Kidney tubule cell (primary cell): ENCODE measurements at regions not wholly inside any gene's neighbourhood (a gene's known extent, or its start where the extent isn't known, plus 50 kb on each side); places are given as distances from the start of the nearest gene placed in this dataset.

ENCODE experiments used
- DNase-seq: peaks from one replicate; pipeline ENCODE4 v3.0.0-alpha.2; 2018; ENCODE audit warnings: low spot score

DNA sequence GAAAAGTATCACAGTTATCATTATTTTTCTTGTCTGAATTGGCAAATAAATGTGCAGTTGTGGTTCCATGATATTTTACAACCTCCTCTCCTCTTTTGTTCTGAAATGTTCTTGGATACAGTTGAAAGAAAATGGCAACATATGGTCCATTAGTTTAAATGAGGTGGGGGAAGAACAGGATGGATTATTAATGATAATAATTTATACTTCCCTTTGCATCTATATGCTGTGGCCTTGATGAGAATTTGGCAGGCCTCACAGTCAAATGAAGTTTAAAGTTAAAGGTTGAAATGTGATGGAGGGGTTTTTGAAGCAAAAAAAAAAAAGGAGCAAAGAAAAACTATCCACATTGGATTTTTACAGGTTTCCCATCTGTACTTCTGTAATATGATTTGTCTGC lies 946.3 kb upstream of the INTU start:
- DNase-seq: no peak

DNA sequence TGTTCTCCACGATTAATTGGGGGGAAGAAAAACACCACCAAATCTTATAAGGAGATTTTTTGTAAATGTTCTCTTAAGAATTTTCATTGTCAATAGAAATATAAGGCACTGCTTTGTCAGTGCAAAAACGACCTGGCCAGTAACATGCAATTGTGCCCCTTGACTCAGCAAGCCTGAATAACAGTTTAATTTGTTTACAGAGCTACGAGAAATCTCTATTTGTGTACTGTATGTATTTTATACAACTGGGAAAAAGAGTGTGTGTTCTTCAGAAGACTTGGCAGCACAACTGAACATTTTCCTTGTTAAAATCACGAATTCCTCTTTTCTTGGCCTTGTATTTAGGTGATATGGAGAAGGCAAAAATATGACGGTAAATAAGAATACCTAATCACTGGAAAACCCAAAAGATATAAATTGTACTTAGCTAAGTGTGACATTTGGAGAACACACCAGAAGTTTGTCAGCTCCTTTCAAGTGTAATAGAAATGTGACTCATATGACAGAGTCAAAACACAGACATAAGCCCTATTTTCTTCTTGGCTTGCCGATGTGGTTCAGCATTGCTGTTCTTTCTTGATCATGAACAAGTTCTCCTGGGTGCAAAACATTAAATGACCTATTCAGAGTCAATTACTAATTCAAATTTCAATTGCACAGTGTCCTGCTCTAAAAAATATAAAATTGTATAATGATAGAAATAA lies 945.0 kb upstream of the INTU start:
- DNase-seq: no peak

DNA sequence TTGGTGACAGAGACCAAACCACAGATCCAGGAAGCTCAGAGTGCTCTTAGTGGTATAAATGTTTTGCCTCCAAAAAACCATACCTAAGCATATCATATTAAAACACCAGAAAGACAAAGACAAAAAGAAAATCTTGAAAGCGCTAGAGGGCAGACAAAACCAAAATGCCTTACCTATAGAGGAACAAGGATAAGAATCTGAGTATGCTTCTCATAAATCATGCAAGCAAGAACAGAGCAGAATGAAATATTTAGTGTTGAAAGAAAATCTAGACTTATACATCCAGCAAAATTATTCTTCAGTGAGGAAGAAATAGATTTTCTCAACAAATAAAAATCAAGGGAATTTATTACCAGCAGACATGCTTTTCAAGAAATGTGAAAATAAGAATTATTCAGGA lies 941.0 kb upstream of the INTU start:
- no peak for DNase-seq

DNA sequence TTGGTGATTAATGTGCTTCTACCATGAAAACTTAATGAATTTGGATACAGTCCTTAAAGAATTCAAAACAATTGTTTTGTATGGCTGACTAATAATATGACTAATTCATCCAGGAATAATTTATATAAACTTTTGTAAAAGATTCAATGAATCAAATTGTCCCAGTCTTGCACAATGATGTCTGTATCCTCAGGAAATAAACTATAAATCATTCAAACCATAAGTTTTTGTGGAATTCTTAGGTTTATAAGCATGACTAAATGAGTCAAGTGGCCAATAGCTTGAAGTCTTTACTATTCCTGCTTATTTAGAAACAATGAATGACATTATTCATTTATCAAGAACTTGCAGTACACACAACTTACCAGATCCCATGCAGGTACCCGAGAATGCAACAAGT lies 935.0 kb upstream of the INTU start:
- DNase-seq: no peak

DNA sequence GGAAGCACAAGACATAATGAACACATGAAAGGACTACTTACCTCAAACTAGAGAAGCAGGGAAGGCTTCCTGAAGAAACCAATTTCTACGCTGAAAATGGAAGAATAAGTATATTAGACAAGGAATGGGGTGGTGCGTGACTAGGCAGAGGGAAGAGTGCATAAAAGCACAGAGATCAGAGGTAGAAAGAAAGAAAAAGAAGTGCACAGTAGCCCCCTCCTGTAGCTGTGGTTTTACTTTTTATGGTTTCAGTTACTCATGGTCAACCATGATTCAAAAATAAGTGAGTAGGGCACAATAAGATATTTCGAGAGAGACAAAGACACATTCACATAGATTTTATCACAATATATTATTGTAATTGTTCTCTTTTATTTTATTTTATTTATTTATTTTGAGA lies 934.5 kb upstream of the INTU start:
- DNase-seq: no peak

DNA sequence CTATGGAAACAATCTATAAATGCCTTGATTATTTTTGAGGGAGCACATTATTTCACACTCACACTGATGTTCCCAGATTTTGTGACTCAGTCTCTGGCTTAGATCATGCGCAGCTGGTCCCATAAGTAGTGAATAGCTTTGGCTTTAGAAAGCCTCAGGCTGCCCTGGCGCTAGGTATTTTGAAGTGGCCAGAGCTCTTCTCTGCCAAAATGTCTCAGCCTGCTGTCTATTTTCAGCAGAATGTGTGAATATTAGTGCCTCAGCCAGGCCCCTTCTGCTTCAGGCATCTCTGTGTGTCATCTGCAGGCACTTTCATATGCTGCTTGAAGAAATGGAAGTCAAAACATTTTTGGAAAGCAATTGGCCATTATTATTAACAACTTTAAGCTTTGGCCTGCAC lies 931.0 kb upstream of the INTU start:
- DNase-seq: no peak

DNA sequence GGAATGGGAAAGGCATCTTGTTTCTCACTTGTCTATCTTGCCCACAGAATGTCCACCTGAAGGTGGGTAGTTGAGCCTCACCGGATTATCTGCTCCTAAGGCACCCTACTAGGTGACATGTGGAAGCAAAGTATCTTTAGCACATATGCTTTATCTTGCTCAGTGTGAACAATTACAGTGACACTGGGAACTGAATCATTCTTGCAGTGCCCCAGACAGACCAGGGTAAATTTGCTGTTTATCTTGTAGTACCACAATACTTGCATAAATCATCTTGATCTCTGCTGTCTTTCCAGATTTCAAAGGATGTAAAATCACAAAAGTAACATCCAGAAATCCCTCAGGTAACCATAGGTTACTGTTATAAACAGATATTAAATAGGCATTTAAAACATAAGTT lies 930.0 kb upstream of the INTU start:
- no peak for DNase-seq

DNA sequence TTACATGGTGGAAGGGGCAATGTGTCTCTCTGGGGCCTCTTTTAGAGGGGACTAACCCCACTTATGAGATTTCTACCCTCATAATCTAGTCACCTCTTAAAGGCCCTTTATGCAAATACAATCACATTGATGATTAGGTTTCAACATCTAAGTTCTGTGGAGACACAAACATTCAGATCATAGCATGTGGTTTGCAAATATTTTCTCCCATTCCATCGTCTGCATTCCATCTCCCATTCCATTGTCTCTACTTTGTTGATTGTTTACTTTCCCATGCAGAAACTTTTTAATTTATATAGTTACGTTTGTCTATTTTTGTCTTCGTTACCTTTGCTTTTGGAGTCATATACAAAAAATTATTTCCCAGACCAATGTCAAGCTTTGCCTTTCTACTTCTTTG lies 927.5 kb upstream of the INTU start:
- DNase-seq: no peak

DNA sequence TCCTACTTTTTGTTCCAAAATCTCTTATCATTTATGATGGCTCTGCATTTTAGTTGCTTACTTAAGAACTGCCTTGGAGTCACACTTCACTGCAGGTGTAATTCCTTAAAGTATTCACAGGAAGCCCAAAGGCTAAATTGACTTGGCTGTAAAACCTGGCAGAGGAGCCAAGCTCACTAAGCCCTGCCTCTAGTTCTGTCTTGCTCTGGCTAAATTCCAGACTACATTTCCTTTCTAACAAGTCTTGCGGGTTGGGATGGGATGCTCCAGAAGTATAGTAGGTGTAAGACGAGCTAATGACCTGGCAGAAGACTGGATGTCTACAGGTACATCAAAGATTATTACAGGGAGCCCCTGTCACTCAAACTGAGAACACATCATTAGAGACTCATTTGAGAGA lies 924.0 kb upstream of the INTU start:
- no peak for DNase-seq

DNA sequence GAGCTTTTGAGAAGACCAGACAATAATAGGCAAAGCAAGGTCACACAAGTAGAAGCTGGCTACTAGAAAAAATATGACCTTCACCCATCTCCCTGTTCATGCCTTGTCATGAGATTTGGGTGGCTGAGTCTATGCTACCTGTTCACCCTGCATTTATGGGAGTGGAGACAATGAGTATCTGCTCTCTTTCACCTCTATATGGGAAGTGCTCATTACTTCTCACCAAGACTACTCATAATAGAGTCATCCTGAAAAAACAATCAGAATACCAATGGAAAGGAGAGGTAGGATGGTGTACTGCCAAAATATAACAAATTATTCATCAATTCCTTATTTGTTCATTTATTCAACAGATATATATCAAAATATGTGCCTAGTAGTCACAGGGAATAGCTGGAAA lies 921.8 kb upstream of the INTU start:
- DNase-seq: no peak

DNA sequence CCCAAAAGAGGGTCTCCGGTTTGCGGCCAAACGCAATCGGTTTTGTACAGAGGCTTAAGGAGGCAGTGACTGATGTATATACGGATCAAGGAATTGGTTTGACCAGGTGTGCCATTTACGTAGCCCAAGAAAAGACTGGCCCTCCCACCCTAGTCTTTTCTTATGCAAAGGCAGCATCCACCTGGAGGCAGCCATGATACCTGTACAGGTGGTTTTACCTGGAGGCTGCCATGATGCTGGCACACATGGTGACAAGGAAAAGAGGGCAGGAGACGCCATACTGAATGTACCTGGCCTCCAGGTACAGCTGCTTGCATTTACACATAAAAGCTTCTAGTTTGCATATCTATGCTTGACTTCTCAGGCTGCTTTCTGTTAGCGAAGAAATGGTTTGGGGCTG lies 917.7 kb upstream of the INTU start:
- DNase-seq: no peak

DNA sequence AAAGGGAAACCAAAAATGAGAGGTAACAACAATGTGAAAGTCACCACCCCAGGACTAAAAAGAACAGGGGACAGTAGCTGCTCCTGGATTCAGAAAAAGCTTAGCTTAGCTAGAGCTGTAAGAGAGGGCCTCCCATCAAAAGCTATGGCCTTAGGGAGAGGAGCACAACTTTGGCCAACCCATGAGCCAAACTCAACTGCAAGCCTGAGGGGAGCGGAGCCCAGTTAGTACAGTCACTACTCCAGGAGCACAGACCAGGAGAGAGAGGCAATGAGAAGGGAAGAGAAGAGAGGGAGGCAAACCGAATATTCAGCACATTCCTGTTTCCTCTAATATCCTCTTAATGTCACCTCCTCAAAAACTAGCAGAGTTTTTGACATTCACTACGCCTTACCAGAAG lies 917.1 kb upstream of the INTU start:
- no peak for DNase-seq

DNA sequence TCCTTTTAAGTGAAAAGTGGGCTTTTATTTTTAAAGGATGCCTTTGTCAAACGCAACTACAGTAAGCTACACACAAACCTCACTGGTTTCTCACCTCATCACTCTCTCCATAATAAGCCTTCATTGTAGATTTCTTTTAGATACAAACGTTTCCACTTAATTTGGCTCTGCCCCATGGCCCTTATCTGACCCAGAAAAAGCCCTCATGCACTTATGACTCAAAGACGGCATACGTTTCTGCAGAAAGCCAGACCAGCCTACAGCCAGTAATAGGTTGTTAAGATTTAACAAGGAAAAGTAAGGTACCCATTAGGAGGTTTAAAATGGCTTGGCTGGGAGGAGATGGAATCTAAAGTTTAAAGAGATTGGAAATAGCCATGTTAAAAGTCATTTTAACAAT lies 914.6 kb upstream of the INTU start:
- DNase-seq: no peak

DNA sequence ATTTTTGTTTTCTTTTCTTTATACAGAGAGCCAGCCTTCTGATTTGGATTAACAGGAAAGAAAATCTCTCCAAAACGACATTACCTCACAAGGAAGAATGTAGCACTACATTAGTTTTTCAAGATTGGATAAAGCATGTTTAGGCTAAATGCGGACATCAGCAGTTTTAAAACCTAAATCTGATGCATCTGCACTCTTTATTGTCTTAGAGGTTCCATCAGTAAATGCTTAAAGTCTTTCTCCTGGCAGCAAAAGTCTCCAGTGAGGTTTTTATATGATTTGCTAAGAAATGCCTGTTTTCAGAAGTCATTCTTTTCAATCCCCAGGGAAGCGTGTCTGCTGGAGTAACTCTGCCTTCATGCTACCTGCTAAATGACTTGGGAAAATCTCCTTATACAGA lies 912.9 kb upstream of the INTU start:
- DNase-seq: no peak

DNA sequence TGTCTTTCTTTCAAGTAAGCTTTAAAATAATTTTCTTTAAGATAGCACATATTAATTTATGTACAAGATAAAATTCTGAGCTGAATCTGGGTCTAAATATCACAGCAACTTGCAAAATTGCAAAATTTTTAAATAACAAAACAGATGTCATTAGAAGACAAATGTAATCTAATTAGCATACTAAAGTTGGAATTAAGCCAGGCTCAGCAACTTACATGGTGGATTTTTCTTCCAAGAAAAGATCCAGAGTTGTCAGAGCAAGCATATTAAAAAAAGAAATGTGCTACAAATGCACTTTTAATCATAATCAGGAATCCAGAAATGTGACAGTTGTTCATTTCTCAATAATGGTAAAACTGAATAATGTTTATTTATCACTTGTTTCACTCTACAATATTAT lies 906.9 kb upstream of the INTU start:
- DNase-seq: no peak

DNA sequence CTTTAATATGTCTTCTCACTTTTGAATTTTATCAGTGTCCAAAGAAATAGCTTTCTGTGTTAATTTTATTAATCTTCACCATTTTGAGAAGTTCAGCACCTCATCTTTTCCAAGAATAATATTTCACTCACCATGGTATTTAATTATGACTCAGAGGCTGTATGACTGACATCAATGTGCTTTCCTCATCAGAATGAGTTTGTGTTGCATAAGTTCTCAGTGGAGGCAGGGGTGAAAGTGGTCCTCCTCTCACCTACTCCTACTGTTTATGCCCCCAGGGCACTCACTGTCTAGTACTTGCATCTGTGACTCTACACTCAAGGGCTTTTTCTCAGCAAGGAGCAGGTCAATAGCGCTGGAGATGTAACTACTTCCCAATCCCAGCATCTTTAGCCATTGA lies 905.3 kb upstream of the INTU start:
- DNase-seq: no peak

DNA sequence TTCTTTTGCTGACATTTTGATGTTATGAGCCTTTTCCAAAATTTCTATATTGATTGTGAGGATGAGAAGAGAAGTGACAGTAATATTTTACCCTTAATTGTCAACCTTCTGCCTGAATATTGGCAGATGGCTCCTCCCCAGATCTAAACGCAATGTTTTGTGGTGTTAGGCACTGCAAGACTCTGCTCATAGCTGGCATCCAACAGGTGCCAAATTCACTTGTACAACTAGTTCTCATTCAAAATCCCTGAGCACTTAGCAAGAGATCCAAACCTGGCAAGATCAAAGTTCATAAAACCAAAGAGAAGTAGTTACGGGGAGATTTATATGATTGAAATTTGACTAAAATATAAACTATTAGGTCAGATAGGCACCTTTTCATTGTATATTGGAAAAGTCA lies 901.7 kb upstream of the INTU start:
- DNase-seq: no peak

DNA sequence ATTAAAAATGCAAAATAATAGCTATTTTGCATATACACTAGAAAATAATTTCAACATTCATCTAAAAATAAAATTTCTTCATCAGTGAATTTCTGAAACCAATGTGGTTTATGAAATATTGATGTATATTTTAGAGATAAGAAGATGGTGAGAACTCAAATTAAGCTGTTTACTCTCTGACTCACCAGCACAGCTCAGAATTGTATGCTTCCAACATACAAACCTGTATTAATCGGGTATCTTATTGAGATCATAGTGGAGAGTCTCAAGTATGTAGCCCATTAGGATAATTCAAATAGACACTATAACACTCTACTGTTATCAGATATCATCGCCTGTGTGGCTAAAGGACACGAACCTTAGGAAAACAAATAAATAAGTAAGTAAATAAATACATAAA lies 899.5 kb upstream of the INTU start:
- no peak for DNase-seq

DNA sequence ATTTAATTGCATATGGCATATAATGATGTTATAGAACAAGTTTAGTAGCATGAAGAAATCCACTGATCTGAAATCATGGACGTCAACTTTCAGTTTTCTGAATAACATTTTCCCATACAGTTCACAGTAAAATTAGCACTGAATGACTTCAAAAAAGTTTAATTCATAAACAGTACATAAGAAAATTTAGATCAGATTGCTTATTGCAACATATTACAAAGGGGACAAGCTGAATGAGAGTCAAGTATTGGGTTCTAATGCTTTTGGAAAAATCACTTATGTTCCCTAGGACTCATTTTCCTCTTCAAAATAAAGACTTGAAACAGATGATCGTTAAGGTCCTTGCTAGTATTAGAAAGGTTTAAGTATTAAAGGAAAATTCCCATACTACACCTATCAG lies 898.3 kb upstream of the INTU start:
- DNase-seq: no peak

DNA sequence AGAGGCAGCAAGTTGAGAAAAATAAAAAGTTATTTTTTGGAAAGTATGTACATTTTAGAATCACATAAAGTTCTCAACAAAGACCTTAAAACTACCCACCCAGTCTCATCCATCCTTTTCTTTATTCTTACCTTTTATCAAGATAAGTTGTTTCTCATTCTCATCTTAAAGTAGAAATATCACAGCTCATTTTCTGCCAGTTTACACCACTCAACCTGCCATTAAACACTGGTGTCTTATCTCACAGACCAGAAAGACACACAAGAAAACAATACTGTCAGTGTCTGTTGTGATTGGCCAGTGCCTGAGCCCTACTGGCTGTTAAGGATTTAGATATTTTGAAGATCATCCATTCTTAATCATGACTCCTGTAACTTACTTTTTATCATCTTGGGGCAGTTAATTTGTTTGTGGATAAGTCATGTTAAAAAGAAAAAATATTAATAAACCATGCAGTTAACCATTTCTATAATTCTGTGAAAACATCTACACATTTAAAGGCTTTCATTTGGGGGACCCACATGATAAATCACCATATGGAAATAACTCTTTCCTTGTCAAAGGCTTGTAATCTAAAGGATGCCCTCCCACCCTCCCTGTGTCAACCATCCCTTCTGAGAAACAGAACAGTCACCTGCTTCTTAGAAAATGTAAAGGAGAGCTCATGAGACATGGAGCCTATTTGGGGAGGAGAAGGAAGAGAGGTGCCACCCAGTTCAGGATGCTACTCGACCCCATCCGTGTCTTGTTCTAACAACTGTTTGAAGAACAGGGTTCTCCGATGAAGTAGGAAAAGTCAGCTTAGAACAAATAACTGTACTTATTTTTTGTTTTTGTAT lies 897.2 kb upstream of the INTU start:
- DNase-seq: no peak

DNA sequence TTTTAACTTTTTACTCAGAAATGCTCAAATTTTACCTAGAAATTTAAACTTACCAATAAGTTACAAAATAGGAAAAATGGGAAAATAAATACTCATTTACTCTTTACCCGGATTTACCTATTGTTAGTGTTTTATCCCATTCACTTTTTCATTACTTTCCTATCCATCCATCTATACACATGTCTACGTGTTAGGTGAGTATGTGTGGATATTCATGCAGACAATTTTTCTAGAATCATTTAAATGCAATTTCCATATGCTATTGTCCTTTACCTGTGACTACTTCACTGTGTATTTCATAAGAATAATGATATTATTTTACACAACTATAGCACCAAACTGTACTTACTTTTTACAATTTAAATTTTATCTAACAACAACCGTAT lies 896.6 kb upstream of the INTU start:
- no peak for DNase-seq

DNA sequence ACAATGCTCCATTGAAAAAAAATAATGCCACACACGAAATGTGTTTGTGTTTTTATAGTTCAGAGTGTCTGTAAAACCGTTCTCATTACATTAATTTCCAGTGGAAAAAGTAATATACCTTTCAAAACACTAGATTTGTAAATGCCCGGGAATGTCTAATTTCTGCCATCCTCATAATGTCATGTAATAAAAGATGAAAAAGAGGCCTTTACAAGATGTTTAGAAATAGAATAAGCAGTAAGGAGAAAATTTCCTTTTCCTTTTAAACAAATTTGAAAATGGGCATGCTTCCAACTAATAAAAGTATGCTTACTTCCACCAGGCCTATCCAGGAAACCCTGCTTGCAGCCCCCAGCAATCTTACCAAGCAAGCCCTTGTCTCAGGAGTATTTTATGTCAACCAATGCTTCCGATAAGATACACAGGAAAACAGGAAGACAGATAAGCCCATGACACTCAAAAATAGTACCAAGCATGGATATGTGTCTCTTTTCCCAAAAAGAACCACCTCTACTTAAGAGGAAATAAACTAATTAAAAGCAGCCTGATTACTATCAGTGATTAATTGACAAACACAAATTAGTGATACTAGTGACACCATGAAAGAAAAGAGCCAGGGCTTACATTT lies 894.7 kb upstream of the INTU start:
- no peak for DNase-seq

DNA sequence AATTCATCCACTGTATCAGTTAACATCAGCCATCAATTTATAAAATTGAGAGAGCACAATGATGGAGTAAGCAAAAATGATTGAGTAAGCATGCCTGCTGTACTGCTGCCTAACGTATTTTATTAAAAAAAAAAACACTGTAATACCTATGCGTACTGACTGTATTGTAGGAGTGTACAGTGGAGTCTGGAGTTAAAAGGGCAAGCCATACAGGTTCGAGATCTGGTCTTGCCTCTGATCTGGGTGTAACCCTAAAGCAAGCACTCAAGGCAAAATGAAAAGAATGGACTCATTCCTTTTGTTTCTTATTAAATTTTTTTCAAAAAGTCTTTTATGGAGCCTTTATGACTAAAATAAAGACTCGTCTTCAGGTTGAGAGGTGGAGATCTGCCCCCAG lies 894.2 kb upstream of the INTU start:
- no peak for DNase-seq

DNA sequence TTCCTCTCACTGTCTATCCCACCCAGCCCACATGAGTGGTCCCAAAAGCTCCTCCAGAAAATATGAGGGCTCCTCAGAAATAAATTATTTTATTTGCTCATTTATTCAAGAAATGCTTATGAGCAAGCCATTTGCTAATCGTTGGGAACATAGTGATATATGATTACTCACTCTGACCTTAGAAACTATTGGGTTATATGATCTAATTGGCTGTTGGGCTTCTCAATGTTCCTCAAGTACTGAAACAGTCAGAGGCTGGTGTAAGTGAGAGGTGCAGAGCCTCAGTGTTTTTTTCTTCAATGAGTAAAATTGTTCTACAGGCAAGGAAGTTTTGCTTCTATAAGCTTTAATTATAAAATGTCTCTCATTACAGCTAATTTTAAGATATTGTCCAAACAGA lies 893.8 kb upstream of the INTU start:
- no peak for DNase-seq
